Keratinocyte (primary cell): ENCODE measurements at regions not wholly inside any gene's neighbourhood (a gene's known extent, or its start where the extent isn't known, plus 50 kb on each side); places are given as distances from the start of the nearest gene placed in this dataset.

Source experiments
- CTCF ChIP-seq, 3 experiments: IDR thresholded peaks in 1 of 3; conservative IDR thresholded peaks in 1 of 3; optimal IDR thresholded peaks in 1 of 3; 2 replicates in 2 of 3; 3 replicates in 1 of 3; pipeline versions ENCODE3 to v1.5.1; 2011; ENCODE audit warnings: low read length in 3 of 3, mild to moderate bottlenecking in 3 of 3, moderate library complexity in 2 of 3, control low read depth in 1 of 3, inconsistent platforms in 1 of 3; ENCODE audit not compliant: insufficient read depth in 2 of 3; ENCODE audit errors: extremely low read depth in 1 of 3
- EZH2 ChIP-seq: IDR thresholded peaks from one replicate; pipeline ENCODE4 v1.6.1; 2012; ENCODE audit warnings: inconsistent platforms, mild to moderate bottlenecking, low read length, moderate library complexity

GRCh38 chr11:131192628-131193027, 177.8 kb upstream of the NTM start:
- no peak for TF ChIP-seq EZH2
- TF ChIP-seq CTCF (optimal IDR thresholded peaks at IDR 0.05 in 1 of 3, IDR thresholded peaks at IDR 0.05 in 1 of 3, conservative IDR thresholded peaks at IDR 0.05 in 1 of 3; ENCODE audit: extremely low read depth in 1 of 3, insufficient read depth in 2 of 3, low read length in 3 of 3), result no peak
